Esophagus squamous epithelium (tissue), 4 donors: ENCODE measurements at regions not wholly inside any gene's neighbourhood (a gene's known extent, or its start where the extent isn't known, plus 50 kb on each side); places are given as distances from the start of the nearest gene placed in this dataset.

Experiments
- POLR2A ChIP-seq, 4 donors: fragments of 450-650 bp; IDR thresholded peaks; one replicate each; pipeline ENCODE4 v1.6.1; 2017; ENCODE audit warnings: antibody characterized with exemption in 4 of 4, mild to moderate bottlenecking in 4 of 4, moderate library complexity in 3 of 4
- TF ChIP-seq, protein P1 (sequence below), 6 experiments: fragments of 450-650 bp in 4 of 6; fragments of 200-600 bp in 2 of 6; sonication (generic) in 2 of 6; IDR thresholded peaks; one replicate each; pipeline ENCODE4 v1.5.1; 2016 to 2019; ENCODE audit warnings: antibody characterized with exemption in 6 of 6, mild to moderate bottlenecking in 4 of 6, moderate library complexity in 4 of 6

DNA sequence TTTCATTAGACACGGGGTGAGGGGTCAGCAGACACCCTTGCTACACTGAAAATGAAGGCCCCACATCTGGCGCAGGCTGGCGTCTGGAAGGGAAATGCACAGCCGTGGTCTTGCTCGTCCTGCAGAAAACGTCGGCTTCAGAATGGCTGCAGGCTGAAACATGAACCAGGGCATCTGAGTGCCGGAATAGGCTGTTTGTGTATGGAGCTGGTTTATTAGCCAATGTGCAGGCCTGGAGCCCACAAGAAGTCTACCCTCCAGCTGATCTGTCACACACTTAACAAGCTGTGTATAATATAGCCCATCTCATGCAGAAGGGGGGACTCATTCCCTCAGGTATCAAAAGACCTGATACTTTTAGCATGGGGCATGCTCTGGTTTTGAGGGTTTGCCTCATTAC, 153.4 kb upstream of the SOX11 start:
- TF ChIP-seq POLR2A (IDR thresholded peaks at IDR 0.05), result no peak
- TF ChIP-seq, protein P1, sequence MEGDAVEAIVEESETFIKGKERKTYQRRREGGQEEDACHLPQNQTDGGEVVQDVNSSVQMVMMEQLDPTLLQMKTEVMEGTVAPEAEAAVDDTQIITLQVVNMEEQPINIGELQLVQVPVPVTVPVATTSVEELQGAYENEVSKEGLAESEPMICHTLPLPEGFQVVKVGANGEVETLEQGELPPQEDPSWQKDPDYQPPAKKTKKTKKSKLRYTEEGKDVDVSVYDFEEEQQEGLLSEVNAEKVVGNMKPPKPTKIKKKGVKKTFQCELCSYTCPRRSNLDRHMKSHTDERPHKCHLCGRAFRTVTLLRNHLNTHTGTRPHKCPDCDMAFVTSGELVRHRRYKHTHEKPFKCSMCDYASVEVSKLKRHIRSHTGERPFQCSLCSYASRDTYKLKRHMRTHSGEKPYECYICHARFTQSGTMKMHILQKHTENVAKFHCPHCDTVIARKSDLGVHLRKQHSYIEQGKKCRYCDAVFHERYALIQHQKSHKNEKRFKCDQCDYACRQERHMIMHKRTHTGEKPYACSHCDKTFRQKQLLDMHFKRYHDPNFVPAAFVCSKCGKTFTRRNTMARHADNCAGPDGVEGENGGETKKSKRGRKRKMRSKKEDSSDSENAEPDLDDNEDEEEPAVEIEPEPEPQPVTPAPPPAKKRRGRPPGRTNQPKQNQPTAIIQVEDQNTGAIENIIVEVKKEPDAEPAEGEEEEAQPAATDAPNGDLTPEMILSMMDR (IDR thresholded peaks at IDR 0.05), result no peak
